ENCODE measurements at regions not wholly inside any gene's neighbourhood (a gene's known extent, or its start where the extent isn't known, plus 50 kb on each side); places are given as distances from the start of the nearest gene placed in this dataset.

DNA sequence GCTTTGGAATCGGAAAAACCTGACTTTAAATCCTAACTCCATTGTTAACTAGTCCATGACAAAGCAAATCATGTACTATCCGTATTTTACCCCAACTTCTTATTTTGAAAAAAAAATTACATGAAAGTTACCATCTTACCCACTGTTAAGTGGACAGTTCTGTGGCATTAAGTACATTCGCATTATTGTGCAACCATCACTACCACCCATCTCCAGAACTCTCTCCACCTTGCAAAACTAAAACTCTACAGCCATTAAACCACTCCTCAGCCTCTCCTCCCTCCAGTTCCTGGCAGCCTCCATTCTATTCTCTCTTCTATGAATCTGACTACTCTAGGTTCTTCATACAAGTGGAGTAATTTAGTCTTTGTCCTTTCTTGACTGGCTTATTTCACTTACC is 176.5 kb downstream of the USP12 start:
- TF ChIP-seq POLR2A (IDR thresholded peaks at IDR 0.05; ENCODE audit: low read length) (no peak), GATA1 (IDR thresholded peaks at IDR 0.05; ENCODE audit: low read depth, low read length) (no peak)

Data from erythroblast (primary cell).